ENCODE measurements at regions not wholly inside any gene's neighbourhood (a gene's known extent, or its start where the extent isn't known, plus 50 kb on each side); places are given as distances from the start of the nearest gene placed in this dataset.

DNA sequence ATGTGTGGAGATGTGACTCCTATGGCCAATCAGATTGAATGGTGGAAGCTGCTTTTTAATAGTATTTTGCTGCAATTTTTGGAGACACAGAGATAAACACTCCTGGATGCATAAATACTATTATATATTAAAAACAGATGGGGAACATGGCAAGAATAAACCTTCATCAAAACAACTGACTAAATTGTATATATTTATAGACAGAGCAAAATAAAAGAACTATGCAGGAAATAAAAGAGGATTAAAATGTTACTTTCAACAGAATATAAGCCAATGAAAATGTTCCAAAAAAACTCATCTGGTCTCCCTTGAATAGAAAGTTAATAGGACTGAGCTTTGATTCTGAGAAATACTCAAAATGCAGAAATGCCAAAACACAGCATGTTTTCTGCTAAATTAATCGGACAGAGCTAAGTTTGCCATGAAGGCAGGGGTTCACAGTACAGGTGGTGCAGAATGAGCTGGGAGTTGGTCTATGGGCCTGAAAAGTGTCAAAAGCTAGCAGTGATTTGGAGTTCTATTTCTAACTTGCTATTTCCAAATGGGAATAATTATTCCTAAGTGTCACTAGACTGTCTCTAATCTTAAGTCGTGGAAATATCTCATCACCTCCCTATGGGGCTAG lies 227.2 kb downstream of the CNTN3 start:
- H2AK5ac ChIP-seq (ENCODE audit: insufficient read length, low read length): no peak overlapping the region
- H3T11ph ChIP-seq (ENCODE audit: low read length): no peak overlapping the region
- H3K27ac ChIP-seq (ENCODE audit: insufficient read length, low read depth, low read length): no peak overlapping the region
- H2AFZ ChIP-seq (ENCODE audit: low read length): no peak overlapping the region
- H3K27me3 Mint-ChIP-seq (ENCODE audit: low read depth): no peaks in the 10 kb centered on the region
- TF ChIP-seq, protein P1, sequence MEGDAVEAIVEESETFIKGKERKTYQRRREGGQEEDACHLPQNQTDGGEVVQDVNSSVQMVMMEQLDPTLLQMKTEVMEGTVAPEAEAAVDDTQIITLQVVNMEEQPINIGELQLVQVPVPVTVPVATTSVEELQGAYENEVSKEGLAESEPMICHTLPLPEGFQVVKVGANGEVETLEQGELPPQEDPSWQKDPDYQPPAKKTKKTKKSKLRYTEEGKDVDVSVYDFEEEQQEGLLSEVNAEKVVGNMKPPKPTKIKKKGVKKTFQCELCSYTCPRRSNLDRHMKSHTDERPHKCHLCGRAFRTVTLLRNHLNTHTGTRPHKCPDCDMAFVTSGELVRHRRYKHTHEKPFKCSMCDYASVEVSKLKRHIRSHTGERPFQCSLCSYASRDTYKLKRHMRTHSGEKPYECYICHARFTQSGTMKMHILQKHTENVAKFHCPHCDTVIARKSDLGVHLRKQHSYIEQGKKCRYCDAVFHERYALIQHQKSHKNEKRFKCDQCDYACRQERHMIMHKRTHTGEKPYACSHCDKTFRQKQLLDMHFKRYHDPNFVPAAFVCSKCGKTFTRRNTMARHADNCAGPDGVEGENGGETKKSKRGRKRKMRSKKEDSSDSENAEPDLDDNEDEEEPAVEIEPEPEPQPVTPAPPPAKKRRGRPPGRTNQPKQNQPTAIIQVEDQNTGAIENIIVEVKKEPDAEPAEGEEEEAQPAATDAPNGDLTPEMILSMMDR (conservative IDR thresholded peaks at IDR 0.05): no peak
- no peak overlapping the region for H3K9ac ChIP-seq (ENCODE audit: extremely low read depth, insufficient read length, low read length)
- H3K79me2 ChIP-seq (ENCODE audit: insufficient read depth, low read length): no peaks in the 10 kb centered on the region
- no peak overlapping the region for H2BK20ac ChIP-seq (ENCODE audit: low read depth, low read length, poor library complexity, severe bottlenecking)
- no peak overlapping the region for H2BK120ac ChIP-seq (ENCODE audit: low read depth, low read length, poor library complexity, severe bottlenecking)
- H4K20me1 ChIP-seq (ENCODE audit: control insufficient read depth, insufficient read depth, insufficient read length): no peaks in the 10 kb centered on the region
- no peak overlapping the region for H3K56ac ChIP-seq (ENCODE audit: insufficient read length, low read depth, low read length)
- H2BK15ac ChIP-seq (ENCODE audit: low read depth, low read length): no peak overlapping the region
- H3K4me3 Mint-ChIP-seq: no peak overlapping the region
- no peak overlapping the region for H2BK12ac ChIP-seq (ENCODE audit: insufficient read length, low read depth, low read length)
- H3K4ac ChIP-seq (ENCODE audit: low read depth, low read length): no peak overlapping the region
- no peaks in the 10 kb centered on the region for H3K9me3 Mint-ChIP-seq
- no peaks in the 10 kb centered on the region for H3K23me2 ChIP-seq (ENCODE audit: insufficient read length, low read depth, low read length, poor library complexity, severe bottlenecking)
- H4K91ac ChIP-seq (ENCODE audit: insufficient read length, low read depth, low read length): no peak overlapping the region
- H3K27ac Mint-ChIP-seq: no peak overlapping the region
- no peak overlapping the region for H3K14ac ChIP-seq (ENCODE audit: insufficient read depth, low read length)
- no peak overlapping the region for H4K5ac ChIP-seq (ENCODE audit: insufficient read length, low read depth, low read length)
- no peaks in the 10 kb centered on the region for H3K9me3 ChIP-seq (ENCODE audit: control insufficient read depth, low read depth, low read length)
- peaks cover 2% of the 10 kb centered on the region in 2 experiments; a peak in 3 of 4 replicates for H3K4me1 Mint-ChIP-seq
- no peak overlapping the region for H3K4me2 ChIP-seq (ENCODE audit: insufficient read depth, insufficient read length, low read length)
- no peaks in the 10 kb centered on the region for H3K79me1 ChIP-seq (ENCODE audit: insufficient read depth, low read depth, low read length, poor library complexity, severe bottlenecking)
- H3K4me1 ChIP-seq (ENCODE audit: insufficient read depth, low read length): no peaks in the 10 kb centered on the region
- no peak overlapping the region for H2BK5ac ChIP-seq (ENCODE audit: insufficient read length, low read length)
- no peaks in the 10 kb centered on the region for H3K27me3 ChIP-seq (ENCODE audit: insufficient read depth, low read length)
- no peak overlapping the region for H3K23ac ChIP-seq (ENCODE audit: insufficient read length, low read depth, low read length)
- WGBS (ENCODE audit: extremely low coverage, insufficient read length, low lambda C conversion rate): no CpG with 5 or more reads among the region's 2 CpGs
- DNase-seq: no peak
- no peak overlapping the region for H4K8ac ChIP-seq (replicated peaks; ENCODE audit: insufficient read length, low read depth, low read length)
- H3K36me3 Mint-ChIP-seq (ENCODE audit: insufficient read depth in 1 of 3, low read depth in 3 of 3): no peaks in the 10 kb centered on the region
- H3K18ac ChIP-seq (ENCODE audit: insufficient read length, low read depth, low read length): no peak overlapping the region

Data from H9 (cell line).